ENCODE measurements at regions not wholly inside any gene's neighbourhood (a gene's known extent, or its start where the extent isn't known, plus 50 kb on each side); places are given as distances from the start of the nearest gene placed in this dataset.
"Not testable (repeated sequence)": the region's sequence is repeated elsewhere in the genome, so short reads cannot be mapped to it uniquely, and the experiment has no call there.

DNA sequence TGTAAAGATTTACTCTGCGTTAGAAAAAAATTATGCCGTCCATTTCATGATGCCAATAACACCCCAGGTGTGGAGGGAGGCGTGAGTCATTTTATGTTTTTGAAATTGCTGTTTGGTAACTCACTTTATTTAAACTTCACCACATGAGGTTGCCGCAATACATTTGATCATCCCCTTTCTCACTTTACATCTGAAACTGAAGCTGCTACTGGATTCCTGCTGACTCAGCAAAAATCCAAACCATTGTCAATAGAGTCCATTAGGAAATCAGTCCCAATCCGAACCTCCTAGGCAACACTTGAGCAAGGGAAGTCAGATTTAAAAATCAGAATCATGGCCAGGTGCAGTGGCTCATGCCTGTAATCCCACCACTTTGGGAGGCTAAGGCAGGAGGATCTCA, 136.6 kb upstream of the SVIL start:
- Histone ChIP-seq H3K27me3 (ENCODE audit: insufficient read depth, low read length) (no peaks in the 10 kb centered on the region), H2BK5ac (ENCODE audit: insufficient read length, low read length) (no peak overlapping the region), H2AK5ac (ENCODE audit: insufficient read length, low read length) (no peak overlapping the region), H3K79me2 (ENCODE audit: insufficient read depth, low read length) (no peaks in the 10 kb centered on the region), H3K23ac (ENCODE audit: insufficient read length, low read depth, low read length) (no peak overlapping the region), H3T11ph (ENCODE audit: low read length) (no peak overlapping the region), H3K4ac (ENCODE audit: low read depth, low read length) (no peak overlapping the region), H3K27ac (ENCODE audit: insufficient read length, low read depth, low read length) (no peak overlapping the region), H4K8ac (replicated peaks; ENCODE audit: insufficient read length, low read depth, low read length) (no peak overlapping the region), H3K18ac (ENCODE audit: insufficient read length, low read depth, low read length) (no peak overlapping the region), H2BK20ac (ENCODE audit: low read depth, low read length, poor library complexity, severe bottlenecking) (no peak overlapping the region), H3K79me1 (ENCODE audit: insufficient read depth, low read depth, low read length, poor library complexity, severe bottlenecking) (no peaks in the 10 kb centered on the region), H3K4me1 (ENCODE audit: insufficient read depth, low read length) (no peaks in the 10 kb centered on the region), H2BK15ac (ENCODE audit: low read depth, low read length) (no peak overlapping the region), H3K14ac (ENCODE audit: insufficient read depth, low read length) (no peak overlapping the region), H3K9ac (ENCODE audit: extremely low read depth, insufficient read length, low read length) (no peak overlapping the region), H4K91ac (ENCODE audit: insufficient read length, low read depth, low read length) (no peak overlapping the region), H2AFZ (ENCODE audit: low read length) (no peak overlapping the region), H4K5ac (ENCODE audit: insufficient read length, low read depth, low read length) (no peak overlapping the region), H3K23me2 (ENCODE audit: insufficient read length, low read depth, low read length, poor library complexity, severe bottlenecking) (no peaks in the 10 kb centered on the region), H2BK120ac (ENCODE audit: low read depth, low read length, poor library complexity, severe bottlenecking) (no peak overlapping the region), H3K4me2 (ENCODE audit: insufficient read depth, insufficient read length, low read length) (no peak overlapping the region), H2BK12ac (ENCODE audit: insufficient read length, low read depth, low read length) (no peak overlapping the region), H3K9me3 (ENCODE audit: control insufficient read depth, low read depth, low read length) (no peaks in the 10 kb centered on the region), H4K20me1 (ENCODE audit: control insufficient read depth, insufficient read depth, insufficient read length) (no peaks in the 10 kb centered on the region), H3K56ac (ENCODE audit: insufficient read length, low read depth, low read length) (no peak overlapping the region)
- Mint-ChIP-seq H3K27ac (no peak overlapping the region), H3K36me3 (ENCODE audit: insufficient read depth in 1 of 3, low read depth in 3 of 3) (peaks cover 0 to 7% (median 4%) of the 10 kb centered on the region in 3 experiments; a peak in 5 of 7 replicates), H3K27me3 (ENCODE audit: low read depth) (peaks cover 8% of the 10 kb centered on the region), H3K9me3 (peaks cover 6 to 14% of the 10 kb centered on the region in 2 experiments), H3K4me3 (no peak overlapping the region), H3K4me1 (peaks cover 0 to 6% of the 10 kb centered on the region in 2 experiments; a peak in 1 of 4 replicates)
- DNase-seq, result no peak
- WGBS (ENCODE audit: extremely low coverage, insufficient read length, low lambda C conversion rate), result no CpG with 5 or more reads among the region's 5 CpGs
- TF ChIP-seq, protein P1, sequence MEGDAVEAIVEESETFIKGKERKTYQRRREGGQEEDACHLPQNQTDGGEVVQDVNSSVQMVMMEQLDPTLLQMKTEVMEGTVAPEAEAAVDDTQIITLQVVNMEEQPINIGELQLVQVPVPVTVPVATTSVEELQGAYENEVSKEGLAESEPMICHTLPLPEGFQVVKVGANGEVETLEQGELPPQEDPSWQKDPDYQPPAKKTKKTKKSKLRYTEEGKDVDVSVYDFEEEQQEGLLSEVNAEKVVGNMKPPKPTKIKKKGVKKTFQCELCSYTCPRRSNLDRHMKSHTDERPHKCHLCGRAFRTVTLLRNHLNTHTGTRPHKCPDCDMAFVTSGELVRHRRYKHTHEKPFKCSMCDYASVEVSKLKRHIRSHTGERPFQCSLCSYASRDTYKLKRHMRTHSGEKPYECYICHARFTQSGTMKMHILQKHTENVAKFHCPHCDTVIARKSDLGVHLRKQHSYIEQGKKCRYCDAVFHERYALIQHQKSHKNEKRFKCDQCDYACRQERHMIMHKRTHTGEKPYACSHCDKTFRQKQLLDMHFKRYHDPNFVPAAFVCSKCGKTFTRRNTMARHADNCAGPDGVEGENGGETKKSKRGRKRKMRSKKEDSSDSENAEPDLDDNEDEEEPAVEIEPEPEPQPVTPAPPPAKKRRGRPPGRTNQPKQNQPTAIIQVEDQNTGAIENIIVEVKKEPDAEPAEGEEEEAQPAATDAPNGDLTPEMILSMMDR (conservative IDR thresholded peaks at IDR 0.05), result no peak

- H3K27ac ChIP-seq (ENCODE audit: insufficient read length, low read depth, low read length); H3K18ac ChIP-seq (ENCODE audit: insufficient read length, low read depth, low read length); H2BK12ac ChIP-seq (ENCODE audit: insufficient read length, low read depth, low read length); H3K4me2 ChIP-seq (ENCODE audit: insufficient read depth, insufficient read length, low read length); H4K8ac ChIP-seq (replicated peaks; ENCODE audit: insufficient read length, low read depth, low read length); H2AFZ ChIP-seq (ENCODE audit: low read length); H2BK15ac ChIP-seq (ENCODE audit: low read depth, low read length); H3K4me1 ChIP-seq (ENCODE audit: insufficient read depth, low read length); H4K5ac ChIP-seq (ENCODE audit: insufficient read length, low read depth, low read length); H3K27me3 ChIP-seq (ENCODE audit: insufficient read depth, low read length); H3K4me3 Mint-ChIP-seq; H3K9me3 ChIP-seq (ENCODE audit: control insufficient read depth, low read depth, low read length); H2BK120ac ChIP-seq (ENCODE audit: low read depth, low read length, poor library complexity, severe bottlenecking); H3K27me3 Mint-ChIP-seq (ENCODE audit: low read depth); H3K79me1 ChIP-seq (ENCODE audit: insufficient read depth, low read depth, low read length, poor library complexity, severe bottlenecking); H3K4ac ChIP-seq (ENCODE audit: low read depth, low read length); DNase-seq; H2BK20ac ChIP-seq (ENCODE audit: low read depth, low read length, poor library complexity, severe bottlenecking); H2AK5ac ChIP-seq (ENCODE audit: insufficient read length, low read length); H4K20me1 ChIP-seq (ENCODE audit: control insufficient read depth, insufficient read depth, insufficient read length); H3K14ac ChIP-seq (ENCODE audit: insufficient read depth, low read length); H3K23ac ChIP-seq (ENCODE audit: insufficient read length, low read depth, low read length); H3K56ac ChIP-seq (ENCODE audit: insufficient read length, low read depth, low read length); H3K27ac Mint-ChIP-seq; H3T11ph ChIP-seq (ENCODE audit: low read length); H3K9ac ChIP-seq (ENCODE audit: extremely low read depth, insufficient read length, low read length); H4K91ac ChIP-seq (ENCODE audit: insufficient read length, low read depth, low read length); H3K36me3 Mint-ChIP-seq (ENCODE audit: insufficient read depth in 1 of 3, low read depth in 3 of 3); H2BK5ac ChIP-seq (ENCODE audit: insufficient read length, low read length); H3K23me2 ChIP-seq (ENCODE audit: insufficient read length, low read depth, low read length, poor library complexity, severe bottlenecking); H3K79me2 ChIP-seq (ENCODE audit: insufficient read depth, low read length): not testable (repeated sequence)
- peaks cover 5 to 13% of the 10 kb centered on the region in 2 experiments; a peak in 3 of 4 replicates for H3K4me1 Mint-ChIP-seq
- peaks cover 6 to 14% of the 10 kb centered on the region in 2 experiments for H3K9me3 Mint-ChIP-seq
- no CpG with 5 or more reads among the region's 4 CpGs for WGBS (ENCODE audit: extremely low coverage, insufficient read length, low lambda C conversion rate)
Observed at GRCh38 chr10:29769277-29769676, 134.5 kb upstream of the SVIL start.
